MG63 (cell line): ENCODE measurements at regions not wholly inside any gene's neighbourhood (a gene's known extent, or its start where the extent isn't known, plus 50 kb on each side); places are given as distances from the start of the nearest gene placed in this dataset.

Experiments used
- DNase-seq: peaks from one replicate; pipeline ENCODE4 v3.0.0-alpha.2; 2020
- H3K27me3 ChIP-seq: fragments of 250-450 bp; sonication (Bioruptor Pico); 2 replicates; pipeline ENCODE4 v1.5.1; 2020; ENCODE audit warnings: mild to moderate bottlenecking, moderate library complexity
- H3K36me3 ChIP-seq: fragments of 250-450 bp; sonication (Bioruptor Pico); 2 replicates; pipeline ENCODE4 v1.5.1; 2020; ENCODE audit warnings: mild to moderate bottlenecking, moderate library complexity
- H3K4me3 ChIP-seq: fragments of 250-450 bp; sonication (Bioruptor Pico); 2 replicates; pipeline ENCODE4 v1.5.1; 2020; ENCODE audit warnings: mild to moderate bottlenecking, moderate library complexity
- H3K9me3 ChIP-seq: fragments of 250-450 bp; sonication (Bioruptor Pico); 2 replicates; pipeline ENCODE4 v1.5.1; 2020; ENCODE audit warnings: mild to moderate bottlenecking, moderate library complexity

DNA sequence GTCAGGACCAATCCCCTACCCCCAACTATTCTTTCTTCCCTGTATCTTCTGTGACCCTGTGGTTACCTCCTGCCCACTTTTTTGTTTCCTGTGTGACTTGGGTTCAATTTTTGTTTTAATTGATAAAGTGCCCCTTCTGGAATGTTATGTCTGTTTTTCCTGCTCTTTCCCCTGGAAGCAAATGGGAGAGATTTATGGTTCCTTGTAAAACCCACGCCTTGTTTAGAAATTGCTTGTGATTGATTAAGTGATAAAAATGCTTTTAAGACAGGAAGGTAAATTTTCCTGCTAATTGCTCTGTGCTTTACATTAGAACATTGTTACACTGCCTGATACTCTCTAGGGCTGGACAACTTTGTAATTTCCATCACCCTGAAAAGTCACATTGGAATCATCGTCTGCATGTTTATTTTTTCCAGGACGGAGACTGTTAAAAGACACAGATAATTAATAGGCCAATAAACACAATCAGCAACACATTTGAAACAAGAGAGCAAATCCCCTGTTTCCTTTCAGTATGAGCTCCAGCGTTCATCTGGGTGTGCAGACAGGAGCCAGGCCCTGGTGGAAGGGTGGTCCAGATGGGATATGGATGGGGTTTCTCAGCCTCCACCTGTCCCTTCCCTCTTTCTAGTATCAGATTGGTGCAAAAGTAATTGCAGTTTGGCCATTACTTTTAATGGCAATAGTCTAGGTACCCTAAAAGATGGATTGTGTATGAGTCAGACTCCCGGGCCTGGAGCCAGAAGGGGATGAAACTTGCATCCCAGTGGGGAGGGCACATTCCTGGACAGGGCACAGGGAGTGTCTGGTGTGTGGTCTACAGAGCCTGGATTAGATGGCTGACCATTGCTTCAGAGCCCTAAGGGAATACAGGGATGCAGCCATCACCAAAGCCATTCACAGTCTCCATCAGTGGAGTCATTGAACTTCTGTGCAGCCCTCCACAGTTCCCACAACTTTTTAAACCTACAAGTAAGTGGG, 58.1 kb upstream of the AGBL1 start:
- Histone ChIP-seq H3K36me3 (no peaks in the 10 kb centered on the region), H3K9me3 (no peaks in the 10 kb centered on the region), H3K4me3 (no peak overlapping the region), H3K27me3 (no peaks in the 10 kb centered on the region)
- peak; percentile 76 for DNase-seq

DNA sequence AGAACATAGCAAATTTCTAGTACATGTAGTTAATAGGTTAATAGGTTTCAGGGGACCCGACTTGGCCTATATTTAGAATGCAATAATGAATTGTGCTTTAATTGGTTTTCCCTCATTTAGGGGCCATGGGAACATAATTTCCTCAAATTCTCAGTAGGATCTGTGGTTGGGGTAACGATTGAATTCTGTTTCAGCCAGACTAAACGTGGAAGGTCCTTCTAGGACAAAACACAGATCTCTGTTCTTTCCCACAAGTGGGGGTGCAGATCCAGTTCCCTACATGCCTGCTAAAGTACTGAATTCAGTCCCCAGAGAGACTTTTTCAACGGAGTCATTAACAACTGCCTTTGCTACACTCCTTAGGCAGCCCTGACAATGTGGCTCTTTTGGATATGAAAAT, 50.7 kb upstream of the AGBL1 start:
- no peak for DNase-seq
- Histone ChIP-seq H3K4me3 (no peak overlapping the region), H3K9me3 (no peaks in the 10 kb centered on the region), H3K27me3 (no peaks in the 10 kb centered on the region), H3K36me3 (no peaks in the 10 kb centered on the region)
